ENCODE measurements at regions not wholly inside any gene's neighbourhood (a gene's known extent, or its start where the extent isn't known, plus 50 kb on each side); places are given as distances from the start of the nearest gene placed in this dataset.
A peak's percentile ranks its signal among the peaks of the same experiment; 100 is the strongest.
"Not testable (repeated sequence)": the region's sequence is repeated elsewhere in the genome, so short reads cannot be mapped to it uniquely, and the experiment has no call there.

- H3K4me3 Mint-ChIP-seq = no peak overlapping the region
- H3K27ac Mint-ChIP-seq = no peak overlapping the region
- peaks cover 5% of the 10 kb centered on the region for H3K36me3 Mint-ChIP-seq
- H3K27me3 Mint-ChIP-seq = peaks cover 7% of the 10 kb centered on the region
- no peaks in the 10 kb centered on the region for H3K9me3 Mint-ChIP-seq
- H3K4me1 Mint-ChIP-seq = peaks cover 38% of the 10 kb centered on the region
- no peak for DNase-seq
Measured at GRCh38 chr6:26186652-26187051, 99.4 kb downstream of the HFE start.

GRCh38 chr6:26187292-26187691 lies 100.1 kb downstream of the HFE start:
- peaks cover 38% of the 10 kb centered on the region for H3K4me1 Mint-ChIP-seq
- H3K36me3 Mint-ChIP-seq = peaks cover 3% of the 10 kb centered on the region
- peaks cover 7% of the 10 kb centered on the region for H3K27me3 Mint-ChIP-seq
- H3K9me3 Mint-ChIP-seq = no peaks in the 10 kb centered on the region
- no peak for DNase-seq
- no peak overlapping the region for H3K4me3 Mint-ChIP-seq
- no peak overlapping the region for H3K27ac Mint-ChIP-seq

GRCh38 chr6:26187981-26188635 lies 100.9 kb downstream of the HFE start:
- H3K4me1 Mint-ChIP-seq = peaks cover 36% of the 10 kb centered on the region
- peaks cover 3% of the 10 kb centered on the region for H3K36me3 Mint-ChIP-seq
- H3K27me3 Mint-ChIP-seq = peaks cover 7% of the 10 kb centered on the region
- peak; percentile 57 for DNase-seq
- peak overlapping the region; percentile 96 for H3K27ac Mint-ChIP-seq
- H3K4me3 Mint-ChIP-seq = peak overlapping the region; percentile 84
- H3K9me3 Mint-ChIP-seq = no peaks in the 10 kb centered on the region

- H3K9me3 Mint-ChIP-seq, DNase-seq, H3K36me3 Mint-ChIP-seq, H3K27ac Mint-ChIP-seq, H3K27me3 Mint-ChIP-seq, H3K4me3 Mint-ChIP-seq: not testable (repeated sequence)
- H3K4me1 Mint-ChIP-seq = peaks cover 36% of the 10 kb centered on the region
Measured at GRCh38 chr6:26191512-26191911, 104.3 kb downstream of the HFE start.

GRCh38 chr6:26193467-26194328 lies 106.5 kb downstream of the HFE start:
- peaks cover 15% of the 10 kb centered on the region for H3K27me3 Mint-ChIP-seq
- H3K36me3 Mint-ChIP-seq = peaks cover 17% of the 10 kb centered on the region
- no peak overlapping the region for H3K4me3 Mint-ChIP-seq
- peak overlapping the region; percentile 92 for H3K27ac Mint-ChIP-seq
- H3K4me1 Mint-ChIP-seq = peaks cover 35% of the 10 kb centered on the region
- DNase-seq = no peak
- no peaks in the 10 kb centered on the region for H3K9me3 Mint-ChIP-seq

- no peak for DNase-seq
- H3K27ac Mint-ChIP-seq = peak overlapping the region; percentile 92
Measured at GRCh38 chr6:26194329-26194701, 107.1 kb downstream of the HFE start.

GRCh38 chr6:26194816-26195375 lies 107.7 kb downstream of the HFE start:
- peaks cover 35% of the 10 kb centered on the region for H3K4me1 Mint-ChIP-seq
- peaks cover 20% of the 10 kb centered on the region for H3K27me3 Mint-ChIP-seq
- no peaks in the 10 kb centered on the region for H3K9me3 Mint-ChIP-seq
- H3K27ac Mint-ChIP-seq = peak overlapping the region; percentile 92
- DNase-seq = no peak
- H3K4me3 Mint-ChIP-seq = peak overlapping the region; percentile 88
- H3K36me3 Mint-ChIP-seq = peaks cover 23% of the 10 kb centered on the region

More at GRCh38 chr6:26194329-26194701, 107.1 kb downstream of the HFE start:
- Mint-ChIP-seq H3K4me3 (no peak overlapping the region), H3K36me3 (peaks cover 21% of the 10 kb centered on the region), H3K9me3 (no peaks in the 10 kb centered on the region), H3K27me3 (peaks cover 18% of the 10 kb centered on the region), H3K4me1 (peaks cover 35% of the 10 kb centered on the region)

GRCh38 chr6:26195376-26195923 lies 108.2 kb downstream of the HFE start:
- peak; percentile 78 for DNase-seq
- H3K27ac Mint-ChIP-seq = peak overlapping the region; percentile 92
- H3K36me3 Mint-ChIP-seq = peaks cover 23% of the 10 kb centered on the region
- no peaks in the 10 kb centered on the region for H3K9me3 Mint-ChIP-seq
- H3K27me3 Mint-ChIP-seq = peaks cover 20% of the 10 kb centered on the region
- peaks cover 40% of the 10 kb centered on the region for H3K4me1 Mint-ChIP-seq
- peak overlapping the region; percentile 88 for H3K4me3 Mint-ChIP-seq

- Mint-ChIP-seq H3K4me1 (peaks cover 42% of the 10 kb centered on the region), H3K36me3 (peaks cover 24% of the 10 kb centered on the region)
Measured at GRCh38 chr6:26195924-26196845, 109.0 kb downstream of the HFE start.

GRCh38 chr6:26196846-26197635 lies 109.8 kb downstream of the HFE start:
- peak; percentile 77 for DNase-seq
- Mint-ChIP-seq H3K4me3 (peak overlapping the region; percentile 88), H3K9me3 (peaks cover 1% of the 10 kb centered on the region), H3K36me3 (peaks cover 24% of the 10 kb centered on the region), H3K4me1 (peaks cover 43% of the 10 kb centered on the region), H3K27me3 (peaks cover 20% of the 10 kb centered on the region), H3K27ac (peak overlapping the region; percentile 92)

More at GRCh38 chr6:26195924-26196845, 109.0 kb downstream of the HFE start:
- H3K4me3 Mint-ChIP-seq = peak overlapping the region; percentile 88
- H3K27me3 Mint-ChIP-seq = peaks cover 20% of the 10 kb centered on the region
- H3K27ac Mint-ChIP-seq = peak overlapping the region; percentile 92
- DNase-seq = peak; percentile 60
- H3K9me3 Mint-ChIP-seq = peaks cover 1% of the 10 kb centered on the region

GRCh38 chr6:26197636-26197932 lies 110.4 kb downstream of the HFE start:
- DNase-seq = no peak
- peak overlapping the region; percentile 88 for H3K4me3 Mint-ChIP-seq
- peaks cover 20% of the 10 kb centered on the region for H3K27me3 Mint-ChIP-seq
- peak overlapping the region; percentile 92 for H3K27ac Mint-ChIP-seq
- peaks cover 43% of the 10 kb centered on the region for H3K4me1 Mint-ChIP-seq
- H3K9me3 Mint-ChIP-seq = peaks cover 1% of the 10 kb centered on the region
- peaks cover 24% of the 10 kb centered on the region for H3K36me3 Mint-ChIP-seq

- Mint-ChIP-seq H3K4me3 (peak overlapping the region; percentile 88), H3K27me3 (peaks cover 20% of the 10 kb centered on the region), H3K27ac (peak overlapping the region; percentile 92), H3K36me3 (peaks cover 24% of the 10 kb centered on the region), H3K9me3 (peaks cover 1% of the 10 kb centered on the region), H3K4me1 (peaks cover 44% of the 10 kb centered on the region)
- DNase-seq = peak; percentile 65
Measured at GRCh38 chr6:26197933-26198721, 110.9 kb downstream of the HFE start.

GRCh38 chr6:26198722-26199056 lies 111.5 kb downstream of the HFE start:
- Mint-ChIP-seq H3K4me3 (peak overlapping the region; percentile 88), H3K4me1 (peaks cover 48% of the 10 kb centered on the region), H3K27ac (peak overlapping the region; percentile 92), H3K9me3 (peaks cover 1% of the 10 kb centered on the region), H3K27me3 (peaks cover 20% of the 10 kb centered on the region), H3K36me3 (peaks cover 24% of the 10 kb centered on the region)
- DNase-seq = no peak

All from activated naive CD8-positive, alpha-beta T cell treated with anti-CD3 and anti-CD28 coated beads for 36 hours (primary cell).